Peyer's patch (tissue), 4 donors: ENCODE measurements at regions not wholly inside any gene's neighbourhood (a gene's known extent, or its start where the extent isn't known, plus 50 kb on each side); places are given as distances from the start of the nearest gene placed in this dataset.

Experiments used
- DNase-seq, 3 donors: peaks; one replicate each; pipeline ENCODE4 v3.0.0-alpha.2; 2017 to 2019
- H3K27ac ChIP-seq, 4 donors: fragments of 200-600 bp; sonication (generic); one replicate each; pipeline ENCODE4 v1.5.1; 2016 to 2019
- H3K27me3 ChIP-seq, 2 donors: fragments of 200-600 bp; sonication (generic); one replicate each; pipeline ENCODE4 v1.5.1; 2019
- H3K36me3 ChIP-seq, 3 donors: fragments of 200-600 bp; sonication (generic); one replicate each; pipeline ENCODE4 v1.5.1; 2016 to 2019
- H3K4me1 ChIP-seq, 4 donors: fragments of 200-600 bp; sonication (generic); one replicate each; pipeline ENCODE4 v1.5.1; 2016 to 2019
- H3K4me3 ChIP-seq, 4 donors: fragments of 200-600 bp; sonication (generic); 1 replicate in 3 of 4; 2 replicates in 1 of 4; pipeline ENCODE4 v1.5.1; 2016 to 2019; ENCODE audit warnings: mild to moderate bottlenecking in 1 of 4
- H3K9me3 ChIP-seq, 4 donors: fragments of 200-600 bp; sonication (generic); one replicate each; pipeline ENCODE4 v1.5.1; 2016 to 2019; ENCODE audit warnings: mild to moderate bottlenecking in 1 of 4
- CTCF ChIP-seq, 6 experiments: fragments of 450-650 bp in 4 of 6; fragments of 200-600 bp in 2 of 6; sonication (generic) in 1 of 6; IDR thresholded peaks; one replicate each; pipeline ENCODE4 v1.5.1; 2017 to 2019; ENCODE audit warnings: antibody characterized with exemption in 6 of 6, mild to moderate bottlenecking in 3 of 6, moderate library complexity in 1 of 6
- POLR2A ChIP-seq, 2 donors: fragments of 450-650 bp; IDR thresholded peaks; one replicate each; pipeline ENCODE4 v1.5.1; 2017; ENCODE audit warnings: antibody characterized with exemption in 2 of 2, mild to moderate bottlenecking in 2 of 2, moderate library complexity in 2 of 2

GRCh38 chr10:56722912-56723311, 361.9 kb upstream of the ZWINT start:
- Histone ChIP-seq H3K27ac (no peak overlapping the region), H3K4me3 (no peak overlapping the region), H3K27me3 (no peaks in the 10 kb centered on the region), H3K9me3 (no peaks in the 10 kb centered on the region), H3K4me1 (no peaks in the 10 kb centered on the region), H3K36me3 (no peaks in the 10 kb centered on the region)
- no peak for TF ChIP-seq POLR2A (IDR thresholded peaks at IDR 0.05)
- TF ChIP-seq CTCF (IDR thresholded peaks at IDR 0.05), result no peak
- DNase-seq, result no peak

DNA sequence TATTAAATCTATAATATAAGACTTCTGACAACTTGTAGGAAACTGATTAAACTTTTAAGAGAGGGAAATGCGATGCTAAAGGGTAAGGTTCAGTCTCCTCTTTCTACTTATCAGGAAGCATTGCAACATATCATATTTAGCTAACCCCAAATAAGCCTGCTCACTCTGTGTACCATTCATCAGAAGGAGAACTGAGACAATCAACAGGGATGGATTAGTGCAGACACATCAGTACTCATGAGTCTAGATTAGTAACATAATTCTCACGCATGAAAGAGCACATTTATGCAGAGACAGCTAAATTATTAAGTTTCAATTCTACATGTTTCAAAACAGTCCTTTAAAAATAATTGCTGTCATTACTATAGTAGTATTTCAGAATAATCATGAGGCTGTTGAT, 354.2 kb upstream of the ZWINT start:
- no peaks in the 10 kb centered on the region for H3K27me3 ChIP-seq
- no peaks in the 10 kb centered on the region for H3K9me3 ChIP-seq
- H3K36me3 ChIP-seq, result no peaks in the 10 kb centered on the region
- no peak overlapping the region for H3K27ac ChIP-seq
- DNase-seq, result no peak
- no peak for TF ChIP-seq CTCF (IDR thresholded peaks at IDR 0.05)
- no peak for TF ChIP-seq POLR2A (IDR thresholded peaks at IDR 0.05)
- no peaks in the 10 kb centered on the region for H3K4me1 ChIP-seq
- no peak overlapping the region for H3K4me3 ChIP-seq

- Histone ChIP-seq H3K36me3 (no peaks in the 10 kb centered on the region), H3K9me3 (no peaks in the 10 kb centered on the region), H3K4me1 (no peaks in the 10 kb centered on the region), H3K27me3 (no peaks in the 10 kb centered on the region), H3K4me3 (no peak overlapping the region), H3K27ac (no peak overlapping the region)
- TF ChIP-seq POLR2A (IDR thresholded peaks at IDR 0.05), result no peak
- no peak for TF ChIP-seq CTCF (IDR thresholded peaks at IDR 0.05)
- DNase-seq, result no peak
Observed at GRCh38 chr10:56698506-56698905, 337.4 kb upstream of the ZWINT start.

DNA sequence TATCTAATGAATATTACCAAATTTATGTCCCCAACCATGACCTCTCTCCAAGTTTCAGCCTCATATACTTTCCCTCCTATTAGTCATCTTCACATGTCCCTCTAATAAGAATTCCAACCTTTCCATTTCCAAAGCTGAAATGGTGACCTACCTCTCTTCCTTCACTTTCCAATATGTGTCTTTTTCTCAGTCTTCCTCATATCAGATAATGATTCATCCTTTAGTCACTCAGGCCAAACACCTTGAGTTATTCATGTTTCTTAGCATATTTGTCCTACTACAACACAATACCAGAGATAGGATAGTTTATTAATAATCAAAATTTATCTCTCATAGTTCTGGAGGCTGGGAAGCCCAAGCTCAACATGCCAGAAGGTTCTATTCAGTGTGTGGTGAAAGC, 318.5 kb upstream of the ZWINT start:
- H3K4me3 ChIP-seq, result no peak overlapping the region
- DNase-seq, result no peak
- no peaks in the 10 kb centered on the region for H3K4me1 ChIP-seq
- no peaks in the 10 kb centered on the region for H3K27me3 ChIP-seq
- no peak overlapping the region for H3K27ac ChIP-seq
- no peaks in the 10 kb centered on the region for H3K9me3 ChIP-seq
- no peaks in the 10 kb centered on the region for H3K36me3 ChIP-seq
- TF ChIP-seq CTCF (IDR thresholded peaks at IDR 0.05) (no peak), POLR2A (IDR thresholded peaks at IDR 0.05) (no peak)

- TF ChIP-seq POLR2A (IDR thresholded peaks at IDR 0.05), result no peak
- no peak for TF ChIP-seq CTCF (IDR thresholded peaks at IDR 0.05)
- Histone ChIP-seq H3K9me3 (no peaks in the 10 kb centered on the region), H3K27ac (no peak overlapping the region), H3K27me3 (no peaks in the 10 kb centered on the region), H3K36me3 (no peaks in the 10 kb centered on the region), H3K4me1 (no peaks in the 10 kb centered on the region), H3K4me3 (no peak overlapping the region)
- no peak for DNase-seq
Observed at GRCh38 chr10:56662765-56663447, 301.8 kb upstream of the ZWINT start.

DNA sequence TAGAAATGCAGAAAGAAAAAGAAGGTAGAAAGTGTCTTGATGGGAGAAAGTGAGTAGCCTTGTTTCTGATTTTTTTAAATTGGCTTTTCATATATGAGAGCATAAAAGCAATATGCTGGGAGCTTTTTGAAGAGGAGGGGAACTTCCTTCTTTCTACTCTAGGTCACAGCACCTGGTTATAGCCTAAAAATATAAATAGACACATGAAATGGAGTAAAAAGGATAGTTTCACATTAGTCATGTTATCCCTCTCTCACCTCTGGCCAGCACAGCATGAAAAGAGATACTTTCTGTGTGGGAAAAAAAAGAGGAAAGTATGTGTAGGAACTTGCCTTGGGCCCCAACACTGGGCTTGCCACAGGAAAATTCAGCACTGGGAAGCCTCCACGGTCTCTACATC, 292.2 kb upstream of the ZWINT start:
- no peaks in the 10 kb centered on the region for H3K9me3 ChIP-seq
- no peaks in the 10 kb centered on the region for H3K36me3 ChIP-seq
- no peak overlapping the region for H3K27ac ChIP-seq
- no peaks in the 10 kb centered on the region for H3K27me3 ChIP-seq
- H3K4me3 ChIP-seq, result no peak overlapping the region
- no peaks in the 10 kb centered on the region for H3K4me1 ChIP-seq
- no peak for TF ChIP-seq POLR2A (IDR thresholded peaks at IDR 0.05)
- TF ChIP-seq CTCF (IDR thresholded peaks at IDR 0.05), result no peak
- DNase-seq, result no peak
